GM18505 (cell line): ENCODE measurements at regions not wholly inside any gene's neighbourhood (a gene's known extent, or its start where the extent isn't known, plus 50 kb on each side); places are given as distances from the start of the nearest gene placed in this dataset.

Experiments
- ATAC-seq: cut with Tn5 transposase; IDR thresholded peaks from one replicate; pipeline ENCODE4 v1.9.1; 2021; ENCODE audit not compliant: unreplicated experiment
- POLR2A ChIP-seq: IDR thresholded peaks from 4 replicates; pipeline ENCODE4 v1.6.1; 2011; ENCODE audit warnings: borderline replicate concordance; ENCODE audit not compliant: insufficient read depth, insufficient read length; ENCODE audit errors: extremely low read depth

DNA sequence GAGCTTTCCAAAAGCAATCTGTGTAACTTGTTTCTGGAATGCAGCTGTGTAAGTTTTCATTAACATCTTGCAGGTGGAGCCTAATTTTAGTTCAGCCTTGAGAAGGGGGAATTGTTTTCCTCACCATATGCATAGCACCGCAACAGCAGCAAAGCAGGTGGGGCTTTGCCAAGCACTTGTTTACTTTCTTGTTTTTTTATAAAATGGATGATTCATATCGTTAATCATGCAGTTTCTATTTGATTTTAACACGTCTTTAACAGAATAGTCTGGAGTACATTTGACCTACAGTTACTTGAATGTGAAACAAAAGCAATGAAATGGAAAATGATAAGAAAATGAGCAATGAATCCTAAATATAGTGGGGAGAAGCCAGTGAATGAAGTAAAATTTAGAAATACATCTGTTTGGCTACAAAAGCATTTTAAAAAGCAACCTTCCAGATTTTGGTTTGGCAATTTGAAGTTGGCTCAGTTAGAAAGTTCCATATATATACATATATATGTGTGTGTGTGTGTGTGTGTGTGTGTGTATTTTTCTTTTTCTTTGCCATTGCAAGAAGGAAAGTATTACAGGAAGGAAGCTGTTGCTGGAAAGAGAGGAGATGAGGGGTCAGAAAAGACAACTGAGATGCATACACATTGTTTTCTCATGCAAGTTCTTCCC is 119.0 kb upstream of the ADGRL2 start:
- ATAC-seq, result no peak
- no peak for TF ChIP-seq POLR2A

DNA sequence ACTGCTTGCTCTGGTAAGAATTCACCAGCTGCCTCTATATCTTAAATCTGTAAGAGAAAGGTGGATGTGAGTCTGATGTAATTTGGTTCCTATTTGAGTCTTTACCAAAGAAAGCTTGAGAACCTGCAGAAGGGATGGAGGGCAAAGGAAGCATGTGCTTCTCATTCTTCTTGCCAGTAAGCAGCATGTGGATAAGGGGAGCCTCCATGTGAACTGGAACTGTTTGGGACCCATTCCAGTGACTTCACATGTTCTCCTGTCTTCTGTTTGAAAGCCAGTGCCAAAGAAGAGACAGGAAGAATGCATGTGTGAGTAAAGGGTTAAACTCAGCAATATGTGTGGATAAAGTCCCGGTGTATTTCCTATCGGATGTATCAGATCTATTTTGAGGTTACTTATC is 119.6 kb upstream of the ADGRL2 start:
- ATAC-seq, result no peak

DNA sequence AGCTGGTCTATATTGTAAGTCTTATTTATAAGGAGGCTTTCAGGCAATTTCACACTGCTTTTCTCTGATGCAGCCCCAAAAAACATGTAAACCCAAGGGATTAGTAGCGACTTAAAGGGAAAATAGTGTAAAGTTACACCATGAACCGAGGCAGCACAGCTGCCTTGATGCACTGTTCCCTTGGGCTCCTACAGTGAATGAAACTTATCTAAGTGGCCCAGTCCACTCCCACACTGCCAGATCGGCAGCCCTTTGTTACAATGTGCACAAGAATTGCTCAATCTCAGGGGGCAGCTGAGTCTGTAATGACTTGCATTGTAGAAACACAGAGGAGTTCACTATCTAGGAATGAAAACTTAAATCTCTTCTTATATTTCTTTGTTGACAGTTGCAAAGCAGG is 120.8 kb upstream of the ADGRL2 start:
- no peak for TF ChIP-seq POLR2A
- ATAC-seq, result no peak

More for the DNA sequence above, 119.6 kb upstream of the ADGRL2 start:
- TF ChIP-seq POLR2A, result no peak

DNA sequence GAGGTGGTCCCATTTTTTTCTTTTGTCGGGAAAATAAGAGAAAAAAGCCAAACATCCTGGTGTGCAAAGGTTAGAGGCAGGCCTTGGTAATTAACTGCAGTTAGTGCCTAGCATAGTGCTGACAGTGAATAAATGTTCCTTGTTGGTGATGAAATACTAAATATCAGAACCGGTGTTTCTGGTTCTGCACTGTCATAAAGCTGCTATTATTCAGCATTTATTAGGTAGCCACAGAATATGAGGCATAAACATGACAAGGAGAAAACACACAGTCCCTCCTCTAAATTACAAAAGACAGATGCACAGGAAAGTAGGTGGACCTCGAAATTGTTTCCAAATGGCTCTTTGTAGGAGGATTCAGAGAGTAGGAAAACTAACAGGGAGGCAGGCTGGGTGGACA is 122.0 kb upstream of the ADGRL2 start:
- no peak for TF ChIP-seq POLR2A
- no peak for ATAC-seq

DNA sequence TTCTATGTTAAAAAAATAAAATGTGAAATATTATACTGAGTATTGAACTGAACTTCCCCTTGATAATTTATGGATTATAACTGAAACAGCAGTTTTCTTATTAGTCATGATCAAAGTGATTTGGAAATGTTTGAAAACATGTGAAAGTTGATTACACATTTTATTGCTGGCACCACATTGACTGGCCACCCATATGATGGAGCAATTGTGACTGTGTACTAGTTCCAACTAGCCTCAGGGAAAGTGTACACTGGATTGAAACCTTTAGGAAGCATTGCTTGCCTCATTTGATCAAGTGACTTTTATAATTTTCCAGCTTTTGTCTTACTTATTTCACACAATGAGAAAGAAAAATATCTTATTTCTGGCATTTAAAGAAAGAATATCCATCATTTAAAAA is 128.0 kb upstream of the ADGRL2 start:
- ATAC-seq, result no peak
- TF ChIP-seq POLR2A, result no peak

DNA sequence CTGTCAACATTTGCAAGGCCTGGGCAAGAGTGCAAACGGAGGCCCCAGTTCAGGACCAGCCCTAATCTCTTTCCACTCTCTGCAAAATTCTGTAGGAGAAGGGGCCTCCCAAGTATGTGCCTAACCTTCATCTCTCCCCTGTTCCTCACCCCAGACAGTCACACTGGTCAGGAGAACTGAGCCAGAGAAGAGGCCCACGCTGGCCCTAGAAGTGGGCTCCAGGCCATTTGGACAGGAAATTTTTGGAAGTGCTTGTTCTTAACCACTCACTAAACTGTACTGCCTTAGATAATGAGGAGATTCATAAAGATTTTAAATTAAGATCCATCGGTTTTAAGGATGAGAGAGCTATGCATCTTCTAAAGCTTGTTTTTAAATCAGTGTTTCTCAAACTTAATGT is 129.7 kb upstream of the ADGRL2 start:
- no peak for ATAC-seq
- TF ChIP-seq POLR2A, result no peak

DNA sequence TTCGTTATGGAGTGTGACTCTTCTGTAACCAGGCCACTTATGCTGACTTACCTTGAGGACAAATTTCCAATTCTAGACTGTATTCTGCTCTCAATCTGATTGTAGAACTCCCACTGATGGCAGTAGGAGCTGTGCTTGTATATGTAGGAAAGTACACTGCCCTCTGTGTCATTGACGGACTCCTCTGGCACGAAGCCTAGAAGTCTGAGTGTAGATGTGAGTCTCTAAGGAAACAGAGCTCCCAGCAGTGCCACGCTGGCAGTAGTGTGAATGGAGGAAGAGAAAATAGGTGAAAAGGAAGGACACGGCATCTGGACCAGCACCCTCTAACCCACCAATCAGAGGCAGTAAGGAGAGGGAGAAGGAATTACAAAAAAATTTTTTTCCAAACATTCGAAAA is 130.4 kb upstream of the ADGRL2 start:
- no peak for TF ChIP-seq POLR2A
- no peak for ATAC-seq

DNA sequence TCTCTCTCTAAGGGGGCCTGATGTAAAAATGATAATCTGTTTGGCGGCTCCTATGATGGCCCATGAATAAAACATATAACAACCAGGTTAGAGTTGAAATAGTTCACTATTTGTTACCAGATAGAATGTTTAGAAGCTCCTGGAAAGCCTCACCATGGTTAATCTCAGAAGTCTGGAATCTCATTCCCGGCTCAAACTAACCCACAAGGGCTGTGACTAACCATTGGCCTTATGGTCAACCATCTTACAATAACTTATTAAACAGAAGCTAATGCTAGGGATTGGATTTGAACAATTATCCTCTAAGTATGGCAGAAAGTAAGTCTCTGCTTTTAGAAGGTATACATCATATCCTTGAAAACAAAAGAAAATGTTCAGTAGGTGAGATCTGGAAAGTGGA is 134.1 kb upstream of the ADGRL2 start:
- no peak for TF ChIP-seq POLR2A
- ATAC-seq, result no peak

DNA sequence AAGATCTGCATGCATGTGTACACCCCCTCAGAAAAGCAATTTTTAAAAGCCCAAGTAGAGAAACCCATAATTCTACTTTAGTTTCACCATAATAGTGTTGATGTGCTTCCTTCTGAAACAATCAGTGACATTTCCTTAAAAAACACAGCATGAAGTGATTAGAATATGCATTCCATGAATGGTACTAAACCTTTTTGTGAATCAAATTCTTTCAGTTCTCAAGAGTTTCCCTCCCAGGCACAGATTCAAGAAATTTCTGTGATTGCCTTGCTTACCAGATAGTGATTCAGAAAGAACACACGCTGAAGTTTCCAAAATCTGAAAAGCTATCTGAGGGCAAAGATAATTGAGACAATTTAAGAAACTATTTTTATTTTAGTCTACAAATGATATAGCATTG is 136.4 kb upstream of the ADGRL2 start:
- TF ChIP-seq POLR2A, result no peak
- no peak for ATAC-seq

DNA sequence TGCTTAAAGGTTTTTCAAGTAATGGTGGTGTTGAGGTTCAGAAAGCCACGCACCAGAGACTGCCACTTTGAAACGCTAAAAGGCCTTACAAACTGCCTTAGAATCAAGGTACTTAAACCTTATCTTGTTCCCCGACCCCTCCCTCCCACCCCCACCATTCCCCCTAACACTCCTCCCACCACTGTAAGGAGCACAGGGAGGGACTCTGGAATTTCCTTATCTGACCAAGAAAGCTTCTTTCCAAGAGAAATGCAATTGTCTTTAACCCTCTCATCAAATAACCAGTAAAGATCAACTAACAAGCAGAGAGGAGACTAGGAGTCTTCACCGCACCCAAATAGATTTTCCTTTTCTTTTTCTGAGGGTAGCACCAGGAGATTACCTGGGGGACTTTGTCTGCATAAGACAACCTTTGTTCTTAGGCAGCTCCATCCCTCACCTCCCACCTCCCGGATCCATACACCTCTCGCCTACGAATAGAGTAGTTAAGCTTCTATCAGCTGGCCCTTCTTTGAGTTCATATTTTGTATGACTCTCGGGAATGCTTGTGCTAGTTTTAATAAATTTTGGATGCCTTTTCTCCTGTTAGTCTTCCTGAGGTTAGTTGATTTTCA is 137.7 kb upstream of the ADGRL2 start:
- no peak for ATAC-seq
- no peak for TF ChIP-seq POLR2A

DNA sequence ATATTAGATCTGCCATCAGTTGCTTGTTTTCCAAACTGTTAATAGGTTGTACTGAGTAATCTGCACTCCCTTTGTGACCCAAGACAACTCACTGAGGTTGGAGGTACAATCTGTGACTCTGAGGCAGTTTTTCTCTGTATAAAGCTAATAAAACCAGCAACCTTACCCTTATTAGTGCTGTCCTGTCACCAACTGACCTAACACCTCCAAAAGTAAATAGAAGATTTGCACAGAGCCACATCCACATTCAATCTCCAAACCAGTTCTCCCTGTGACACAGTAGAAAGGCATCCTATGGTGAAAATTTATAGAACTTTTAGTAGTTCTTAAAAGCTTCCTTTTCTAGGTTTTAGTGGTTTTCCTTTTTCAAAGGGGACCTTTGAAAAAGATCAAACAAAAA is 140.4 kb upstream of the ADGRL2 start:
- ATAC-seq, result no peak
- TF ChIP-seq POLR2A, result no peak

DNA sequence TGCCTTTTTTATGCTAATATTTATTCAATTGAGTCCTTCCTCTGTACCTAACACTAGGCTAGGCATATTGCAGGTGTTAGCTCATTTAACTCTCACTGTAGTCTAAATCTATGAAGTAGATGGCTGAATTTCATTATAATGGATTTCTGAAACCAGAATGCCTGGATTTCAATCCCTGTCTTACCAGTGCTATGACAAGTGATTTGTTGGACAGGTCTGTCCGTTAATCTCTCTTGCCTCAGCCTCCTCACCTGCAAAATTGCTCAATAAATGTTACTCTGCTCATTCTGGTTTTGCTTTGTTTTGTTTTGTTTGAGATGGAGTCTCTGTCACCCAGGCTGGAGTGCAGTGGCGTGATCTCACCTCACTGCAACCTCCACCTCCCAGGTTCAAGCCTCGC is 146.1 kb upstream of the ADGRL2 start:
- no peak for ATAC-seq
- no peak for TF ChIP-seq POLR2A

DNA sequence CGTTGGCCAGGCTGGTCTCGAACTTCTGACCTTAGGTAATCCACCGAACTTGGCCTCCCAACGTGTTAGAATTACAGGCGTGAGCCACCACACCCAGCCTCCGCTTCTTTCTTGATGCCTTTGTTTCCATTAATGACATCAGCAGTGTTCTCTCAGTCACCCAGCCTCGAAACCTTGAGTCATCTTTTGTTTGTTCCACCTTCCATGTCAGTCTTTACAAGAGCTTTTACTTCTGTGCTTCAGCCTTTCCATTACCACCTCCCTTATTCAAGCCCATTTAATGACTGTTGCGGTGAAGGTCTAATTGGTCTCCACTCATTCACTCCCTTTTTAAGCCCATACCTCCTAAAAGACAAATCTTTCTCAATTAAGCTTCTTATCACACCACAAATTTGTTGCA is 146.6 kb upstream of the ADGRL2 start:
- no peak for ATAC-seq
- TF ChIP-seq POLR2A, result no peak

DNA sequence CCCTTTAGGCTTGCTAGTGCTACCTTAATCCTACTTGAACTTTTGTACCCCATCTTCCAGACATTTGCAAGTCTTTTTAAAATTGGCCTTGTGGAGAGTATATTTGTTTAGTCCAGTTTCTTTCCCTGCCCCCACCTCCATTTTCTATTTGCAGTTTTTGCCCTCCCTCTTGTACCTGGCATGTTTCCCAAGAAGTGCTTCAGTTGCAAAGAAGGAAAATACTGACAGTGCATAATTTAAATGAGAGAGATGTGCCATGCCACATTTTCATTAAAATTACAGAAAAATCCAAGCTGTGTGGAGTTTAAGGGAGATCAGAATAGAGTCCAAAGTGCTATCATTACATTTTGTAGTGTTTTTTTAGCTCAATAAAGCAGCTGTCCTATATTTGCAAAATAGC is 150.0 kb upstream of the ADGRL2 start:
- no peak for TF ChIP-seq POLR2A
- ATAC-seq, result no peak
